Adrenal gland (tissue), 9 donors: ENCODE measurements at regions not wholly inside any gene's neighbourhood (a gene's known extent, or its start where the extent isn't known, plus 50 kb on each side); places are given as distances from the start of the nearest gene placed in this dataset.

Experiments
- DNase-seq, 7 donors: peaks; one replicate each; pipeline ENCODE4 v3.0.0-alpha.2; 2019 to 2020
- H3K27ac ChIP-seq, 5 donors: fragments of 200-600 bp; sonication (generic) in 4 of 5; 1 replicate in 3 of 5; 2 replicates in 2 of 5; pipeline versions ENCODE4 v1.5.1 to v1.8.0; 2016 to 2020; ENCODE audit warnings: mild to moderate bottlenecking in 1 of 5
- H3K27me3 ChIP-seq: fragments of 200-600 bp; 2 replicates; pipeline ENCODE4 v1.8.0; 2021
- H3K36me3 ChIP-seq, 2 donors: fragments of 200-600 bp; replicated peaks in 1 of 2; 1 replicate in 1 of 2; 2 replicates in 1 of 2; pipeline versions ENCODE4 v1.5.1 to v1.8.0; 2018 to 2022
- H3K4me1 ChIP-seq, 2 donors: fragments of 200-600 bp; replicated peaks in 1 of 2; 1 replicate in 1 of 2; 2 replicates in 1 of 2; pipeline versions ENCODE4 v1.5.1 to v1.8.0; 2018 to 2021
- H3K4me3 ChIP-seq, 4 donors: fragments of 200-600 bp; sonication (generic) in 3 of 4; one replicate each; pipeline ENCODE4 v1.5.1; 2016 to 2018
- H3K9me3 ChIP-seq, 3 donors: fragments of 200-600 bp; sonication (generic) in 1 of 3; replicated peaks in 1 of 3; 1 replicate in 2 of 3; 2 replicates in 1 of 3; pipeline versions ENCODE4 v1.5.1 to v1.8.0; 2016 to 2021
- POLR2A ChIP-seq, 2 donors: fragments of 450-650 bp; IDR thresholded peaks; one replicate each; pipeline ENCODE4 v1.6.1; 2017; ENCODE audit warnings: antibody characterized with exemption in 2 of 2, mild to moderate bottlenecking in 2 of 2, moderate library complexity in 1 of 2
- WGBS, 4 donors: extraction: QIAGEN DNeasy Blood & Tissue Kit in 2 of 4; methylation state at CpG; one replicate each; pipeline versions ENCODE4 v1.1.5 to v1.1.7; 2013 to 2017; 5-methylcytosine and 5-hydroxymethylcytosine counted together
- intact Hi-C, 2 donors: fragments of 100-400 bp; cut with DNase I; formaldehyde crosslinking; loops; one replicate each; pipeline versions ENCODE4 v1.14.1 to v1.15.0; 2022 to 2023
- TF ChIP-seq, protein P1 (sequence below), 6 experiments: fragments of 450-650 bp in 4 of 6; fragments of 200-600 bp in 2 of 6; sonication (generic) in 1 of 6; IDR thresholded peaks; 1 replicate in 5 of 6; 2 replicates in 1 of 6; pipeline versions ENCODE4 v1.5.1 to v1.8.0; 2016 to 2021; ENCODE audit warnings: antibody characterized with exemption in 6 of 6, mild to moderate bottlenecking in 2 of 6, moderate library complexity in 1 of 6
- donor health status: healthy with polysubstance abuse.
- donor health status: Bipolar disorder and iron deficiency.
- donor health status: DM: yes; HTN: yes; CAD: no.
- donor health status: DM: no; HTN: no; CAD: no.
- donor health status: DM: no; HTN: no; CAD: no.

DNA sequence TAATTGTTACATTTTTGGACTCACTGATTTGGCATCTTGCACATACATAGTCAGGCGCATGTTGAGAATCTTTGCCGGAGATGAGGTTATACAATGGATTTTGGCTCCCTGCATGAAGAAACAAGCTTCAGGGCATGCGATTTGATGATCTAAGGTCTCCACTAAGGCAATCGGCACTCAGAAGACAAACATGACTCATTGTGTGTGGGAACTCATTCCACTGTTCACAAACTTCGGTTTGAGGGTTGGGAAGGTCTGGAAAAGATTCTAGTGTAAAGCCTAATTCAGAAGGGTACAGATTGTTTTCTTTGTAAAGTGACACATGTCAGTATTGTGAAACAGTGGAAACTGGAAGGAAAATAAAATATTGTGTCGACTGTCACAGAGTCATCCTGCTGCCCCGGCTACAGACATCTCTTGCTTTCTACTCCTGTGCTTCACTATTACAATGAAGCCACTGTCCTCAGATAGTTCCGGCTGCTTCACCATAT is 192.6 kb upstream of the HMGA2 start:
- Histone ChIP-seq H3K4me3 (no peak overlapping the region), H3K4me1 (no peaks in the 10 kb centered on the region), H3K27me3 (no peaks in the 10 kb centered on the region), H3K9me3 (no peaks in the 10 kb centered on the region), H3K27ac (no peak overlapping the region), H3K36me3 (no peaks in the 10 kb centered on the region)
- 58 to 79% (median 72%) methylated on average over 8 of the region's 8 CpGs for WGBS, 4 donors
- TF ChIP-seq POLR2A (IDR thresholded peaks at IDR 0.05), result no peak
- TF ChIP-seq, protein P1, sequence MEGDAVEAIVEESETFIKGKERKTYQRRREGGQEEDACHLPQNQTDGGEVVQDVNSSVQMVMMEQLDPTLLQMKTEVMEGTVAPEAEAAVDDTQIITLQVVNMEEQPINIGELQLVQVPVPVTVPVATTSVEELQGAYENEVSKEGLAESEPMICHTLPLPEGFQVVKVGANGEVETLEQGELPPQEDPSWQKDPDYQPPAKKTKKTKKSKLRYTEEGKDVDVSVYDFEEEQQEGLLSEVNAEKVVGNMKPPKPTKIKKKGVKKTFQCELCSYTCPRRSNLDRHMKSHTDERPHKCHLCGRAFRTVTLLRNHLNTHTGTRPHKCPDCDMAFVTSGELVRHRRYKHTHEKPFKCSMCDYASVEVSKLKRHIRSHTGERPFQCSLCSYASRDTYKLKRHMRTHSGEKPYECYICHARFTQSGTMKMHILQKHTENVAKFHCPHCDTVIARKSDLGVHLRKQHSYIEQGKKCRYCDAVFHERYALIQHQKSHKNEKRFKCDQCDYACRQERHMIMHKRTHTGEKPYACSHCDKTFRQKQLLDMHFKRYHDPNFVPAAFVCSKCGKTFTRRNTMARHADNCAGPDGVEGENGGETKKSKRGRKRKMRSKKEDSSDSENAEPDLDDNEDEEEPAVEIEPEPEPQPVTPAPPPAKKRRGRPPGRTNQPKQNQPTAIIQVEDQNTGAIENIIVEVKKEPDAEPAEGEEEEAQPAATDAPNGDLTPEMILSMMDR (IDR thresholded peaks at IDR 0.05), result no peak
- DNase-seq, result no peak
- intact Hi-C loops, result no loop called here

DNA sequence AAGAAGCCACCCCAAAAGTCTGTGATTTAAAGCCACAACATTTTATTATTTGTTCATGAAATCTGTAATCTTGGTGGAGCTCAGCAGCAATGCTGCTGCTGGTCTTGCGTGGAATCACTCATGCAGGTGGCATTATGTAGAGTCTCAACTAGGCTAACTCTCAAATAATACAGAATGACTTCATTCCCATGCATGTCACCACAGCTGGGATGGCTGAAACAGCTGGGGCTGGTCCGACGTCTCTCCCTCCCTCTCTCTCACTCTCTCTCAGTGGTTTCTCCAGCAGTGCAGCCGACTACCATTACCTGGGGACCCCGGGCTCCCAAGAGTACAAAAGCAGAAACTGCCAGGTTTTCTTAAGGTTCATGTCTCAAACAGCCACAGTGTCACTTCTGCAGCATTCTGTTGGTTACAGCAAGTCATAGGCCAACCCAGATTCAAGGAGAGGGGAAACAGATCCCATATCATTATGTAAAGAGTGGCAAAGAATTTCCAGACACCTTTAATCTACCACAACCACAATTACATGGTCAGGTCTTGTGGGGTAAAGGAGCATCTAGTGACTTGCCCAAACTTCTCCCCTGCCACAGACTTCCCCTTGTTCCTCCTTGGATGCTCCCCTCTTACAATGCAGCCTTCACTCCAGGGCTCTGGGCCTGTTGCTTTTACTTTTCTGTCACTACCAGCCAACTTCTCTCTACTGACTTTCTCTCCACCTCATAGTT is 192.0 kb upstream of the HMGA2 start:
- no peaks in the 10 kb centered on the region for H3K4me1 ChIP-seq
- intact Hi-C loops, result no loop called here
- H3K4me3 ChIP-seq, result no peak overlapping the region
- H3K9me3 ChIP-seq, result no peaks in the 10 kb centered on the region
- H3K27ac ChIP-seq, result no peak overlapping the region
- H3K36me3 ChIP-seq, result no peaks in the 10 kb centered on the region
- TF ChIP-seq, protein P1 (IDR thresholded peaks at IDR 0.05), result no peak
- TF ChIP-seq POLR2A (IDR thresholded peaks at IDR 0.05), result no peak
- H3K27me3 ChIP-seq, result no peaks in the 10 kb centered on the region
- WGBS, 4 donors, result 88 to 93% (median 91%) methylated on average over 5 of the region's 5 CpGs
- DNase-seq, result no peak

- no peak for DNase-seq
- H3K27me3 ChIP-seq, result no peaks in the 10 kb centered on the region
- no peaks in the 10 kb centered on the region for H3K4me1 ChIP-seq
- H3K4me3 ChIP-seq, result no peak overlapping the region
- TF ChIP-seq, protein P1 (IDR thresholded peaks at IDR 0.05), result no peak
- no peak for TF ChIP-seq POLR2A (IDR thresholded peaks at IDR 0.05)
- no peaks in the 10 kb centered on the region for H3K36me3 ChIP-seq
- H3K9me3 ChIP-seq, result no peaks in the 10 kb centered on the region
- H3K27ac ChIP-seq, result no peak overlapping the region
- intact Hi-C loops, result no loop called here
- WGBS, 4 donors, result 86 to 91% (median 89%) methylated on average over 3 of the region's 3 CpGs
Observed at GRCh38 chr12:65634061-65634460, 190.2 kb upstream of the HMGA2 start.

DNA sequence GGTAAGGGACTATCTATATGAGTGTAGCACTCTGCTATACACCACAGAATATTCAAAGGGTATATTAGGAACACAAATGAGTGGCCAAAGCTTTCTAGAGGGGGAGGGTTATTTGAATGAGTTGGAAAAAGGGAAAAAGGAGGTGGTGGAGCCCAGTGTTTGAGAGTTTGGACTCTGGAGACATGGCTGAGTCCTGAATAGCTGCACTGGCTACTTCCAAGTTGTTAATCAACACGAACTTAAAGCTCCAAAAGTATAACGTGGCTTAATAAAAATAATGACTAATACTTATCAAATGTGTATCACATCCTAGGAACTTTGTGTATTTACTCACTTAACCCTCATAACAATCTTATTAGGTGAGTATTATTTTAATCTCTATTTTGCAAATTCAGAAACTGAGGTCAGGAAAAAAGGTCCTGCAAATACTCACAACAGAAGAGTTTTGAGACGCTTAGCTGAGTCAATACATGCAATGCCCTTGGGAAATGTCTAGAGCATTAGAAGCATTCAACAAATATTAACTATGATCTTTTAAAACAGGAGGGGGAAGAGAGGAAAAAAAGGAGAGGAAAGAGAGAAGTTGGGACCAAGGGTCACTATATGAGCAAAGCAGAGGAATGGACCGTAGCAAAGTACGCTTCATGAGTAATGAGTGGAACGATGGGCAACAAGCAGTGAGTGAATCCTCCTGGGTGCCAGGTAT is 189.5 kb upstream of the HMGA2 start:
- 79 to 86% (median 82%) methylated on average over 6 of the region's 6 CpGs for WGBS, 4 donors
- intact Hi-C loops, result no loop called here
- TF ChIP-seq, protein P1 (IDR thresholded peaks at IDR 0.05), result no peak
- no peak for TF ChIP-seq POLR2A (IDR thresholded peaks at IDR 0.05)
- no peaks in the 10 kb centered on the region for H3K36me3 ChIP-seq
- H3K4me3 ChIP-seq, result no peak overlapping the region
- no peak for DNase-seq
- no peaks in the 10 kb centered on the region for H3K4me1 ChIP-seq
- no peaks in the 10 kb centered on the region for H3K27me3 ChIP-seq
- no peak overlapping the region for H3K27ac ChIP-seq
- no peaks in the 10 kb centered on the region for H3K9me3 ChIP-seq
